Naive thymus-derived CD8-positive, alpha-beta T cell (primary cell): ENCODE measurements at regions not wholly inside any gene's neighbourhood (a gene's known extent, or its start where the extent isn't known, plus 50 kb on each side); places are given as distances from the start of the nearest gene placed in this dataset.
A peak's percentile ranks its signal among the peaks of the same experiment; 100 is the strongest.

Experiments used
- ATAC-seq, 2 donors: fragments of 150-1000 bp; cut with Tn5 transposase in 1 of 2; sonication (Bioruptor Pico), chemical (Tn5 transposase) in 1 of 2; 1 replicate in 1 of 2; 2 replicates in 1 of 2; pipeline ENCODE4 v1.10.0; 2021; ENCODE audit warnings: mild to moderate bottlenecking in 2 of 2, moderate library complexity in 2 of 2
- POLR2A ChIA-PET: fragments of 350-600 bp; sonication (Branson Sonifier 250); formaldehyde crosslinking; loops from one replicate; lab custom pipeline; 2021; ENCODE audit warnings: antibody characterized with exemption; lab: Charles Lee
- DNase-seq, 10 donors: peaks; one replicate each; pipeline versions ENCODE4 v3.0.0 to v3.0.0-alpha.2; 2020 to 2022
- H3K27ac Mint-ChIP-seq, 10 donors: one replicate each; pipeline ENCODE4 v1.8.0; 2020 to 2022; ENCODE audit warnings: mild to moderate bottlenecking in 10 of 10, mixed read lengths in 10 of 10, moderate library complexity in 4 of 10, inconsistent platforms in 1 of 10
- H3K27me3 Mint-ChIP-seq, 5 donors: one replicate each; pipeline ENCODE4 v1.8.0; 2021 to 2022; ENCODE audit warnings: mixed read lengths in 5 of 5
- H3K36me3 Mint-ChIP-seq, 3 donors: one replicate each; pipeline ENCODE4 v1.8.0; 2020 to 2022; ENCODE audit warnings: mixed read lengths in 3 of 3, mild to moderate bottlenecking in 2 of 3, inconsistent platforms in 1 of 3
- H3K4me1 Mint-ChIP-seq, 4 donors: one replicate each; pipeline ENCODE4 v1.8.0; 2021 to 2022; ENCODE audit warnings: mixed read lengths in 4 of 4
- H3K4me3 Mint-ChIP-seq, 10 donors: one replicate each; pipeline ENCODE4 v1.8.0; 2020 to 2022; ENCODE audit warnings: mild to moderate bottlenecking in 10 of 10, mixed read lengths in 10 of 10, moderate library complexity in 6 of 10, inconsistent platforms in 1 of 10
- H3K9me3 Mint-ChIP-seq, 9 donors: one replicate each; pipeline ENCODE4 v1.8.0; 2020 to 2022; ENCODE audit warnings: mixed read lengths in 9 of 9, mild to moderate bottlenecking in 3 of 9, inconsistent platforms in 1 of 9, moderate library complexity in 1 of 9

GRCh38 chr14:97538749-97539410 is 741.7 kb downstream of the VRK1 start:
- ATAC-seq (no peak), DNase-seq (no peak)
- H3K4me1 Mint-ChIP-seq, result peaks cover 10 to 26% (median 11%) of the 10 kb centered on the region in 4 donors
- no peaks in the 10 kb centered on the region for H3K36me3 Mint-ChIP-seq
- peak overlapping the region in 3 of 10 donors; percentile 4 to 44 (median 19) for H3K27ac Mint-ChIP-seq
- no peaks in the 10 kb centered on the region for H3K9me3 Mint-ChIP-seq
- H3K27me3 Mint-ChIP-seq, result no peaks in the 10 kb centered on the region
- POLR2A ChIA-PET, result interaction anchor here (0.9 kb wide), 1 partner anchor 14 kb away, joined by 3 read pairs; no protein-coding TSS in a partner anchor
- H3K4me3 Mint-ChIP-seq, result no peak overlapping the region

GRCh38 chr14:97539411-97539795 is 742.2 kb downstream of the VRK1 start:
- Mint-ChIP-seq H3K27me3 (no peaks in the 10 kb centered on the region), H3K4me1 (peaks cover 14 to 31% (median 16%) of the 10 kb centered on the region in 4 donors), H3K4me3 (no peak overlapping the region), H3K36me3 (no peaks in the 10 kb centered on the region), H3K27ac (peak overlapping the region in 2 of 10 donors; percentile 19 to 44), H3K9me3 (no peaks in the 10 kb centered on the region)
- POLR2A ChIA-PET, result interaction anchor here (0.9 kb wide), 1 partner anchor 14 kb away, joined by 3 read pairs; no protein-coding TSS in a partner anchor
- ATAC-seq (no peak), DNase-seq (no peak)

GRCh38 chr14:97539884-97540283 is 742.7 kb downstream of the VRK1 start:
- H3K9me3 Mint-ChIP-seq, result no peaks in the 10 kb centered on the region
- H3K4me1 Mint-ChIP-seq, result peaks cover 14 to 35% (median 17%) of the 10 kb centered on the region in 4 donors
- POLR2A ChIA-PET, result interaction anchor here (0.9 kb wide), 1 partner anchor 13 kb away, joined by 3 read pairs; no protein-coding TSS in a partner anchor
- H3K27me3 Mint-ChIP-seq, result no peaks in the 10 kb centered on the region
- no peak for ATAC-seq
- H3K36me3 Mint-ChIP-seq, result no peaks in the 10 kb centered on the region
- H3K4me3 Mint-ChIP-seq, result no peak overlapping the region
- DNase-seq, result no peak
- peak overlapping the region in 1 of 10 donors; percentile 43 for H3K27ac Mint-ChIP-seq

- peaks cover 14 to 37% (median 18%) of the 10 kb centered on the region in 4 donors for H3K4me1 Mint-ChIP-seq
- ATAC-seq (no peak), DNase-seq (no peak)
- peaks cover 0 to 2% (median 0%) of the 10 kb centered on the region in 3 donors for H3K36me3 Mint-ChIP-seq
- H3K4me3 Mint-ChIP-seq, result no peak overlapping the region
- POLR2A ChIA-PET, result no interaction called here
- peak overlapping the region in 1 of 10 donors; percentile 72 for H3K27ac Mint-ChIP-seq
- no peaks in the 10 kb centered on the region for H3K27me3 Mint-ChIP-seq
- H3K9me3 Mint-ChIP-seq, result no peaks in the 10 kb centered on the region
Measured at GRCh38 chr14:97543221-97543620, 746.0 kb downstream of the VRK1 start.

DNA sequence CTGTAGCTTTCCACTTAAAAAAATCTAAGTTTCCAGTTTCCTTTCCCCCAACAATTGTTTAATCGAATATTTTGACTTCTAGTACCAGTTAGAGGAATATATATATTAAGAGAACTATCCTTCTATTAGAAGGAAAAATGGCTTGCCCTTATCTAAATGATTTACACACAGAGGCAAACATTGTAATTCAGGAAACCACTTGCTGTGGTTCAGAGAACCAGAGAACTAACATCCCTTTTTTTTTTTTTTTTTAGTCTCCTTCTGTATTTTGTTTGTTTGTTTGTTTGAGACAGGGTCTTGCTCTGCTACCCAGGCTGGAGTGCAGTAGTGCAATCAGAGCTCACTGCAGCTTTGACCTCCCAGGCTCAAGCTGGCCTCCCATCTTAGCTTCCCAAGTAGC is 746.6 kb downstream of the VRK1 start:
- H3K4me1 Mint-ChIP-seq, result peaks cover 12 to 31% (median 16%) of the 10 kb centered on the region in 4 donors
- no peaks in the 10 kb centered on the region for H3K9me3 Mint-ChIP-seq
- peaks cover 0 to 2% (median 0%) of the 10 kb centered on the region in 3 donors for H3K36me3 Mint-ChIP-seq
- H3K27ac Mint-ChIP-seq, result peak overlapping the region in 4 of 10 donors; percentile 12 to 72 (median 30)
- ATAC-seq (no peak), DNase-seq (no peak)
- no peaks in the 10 kb centered on the region for H3K27me3 Mint-ChIP-seq
- peak overlapping the region in 2 of 10 donors; percentile 33 to 37 for H3K4me3 Mint-ChIP-seq
- POLR2A ChIA-PET, result interaction anchor here (0.7 kb wide), 1 partner anchor 130 kb away, joined by 6 read pairs; no protein-coding TSS in a partner anchor

DNA sequence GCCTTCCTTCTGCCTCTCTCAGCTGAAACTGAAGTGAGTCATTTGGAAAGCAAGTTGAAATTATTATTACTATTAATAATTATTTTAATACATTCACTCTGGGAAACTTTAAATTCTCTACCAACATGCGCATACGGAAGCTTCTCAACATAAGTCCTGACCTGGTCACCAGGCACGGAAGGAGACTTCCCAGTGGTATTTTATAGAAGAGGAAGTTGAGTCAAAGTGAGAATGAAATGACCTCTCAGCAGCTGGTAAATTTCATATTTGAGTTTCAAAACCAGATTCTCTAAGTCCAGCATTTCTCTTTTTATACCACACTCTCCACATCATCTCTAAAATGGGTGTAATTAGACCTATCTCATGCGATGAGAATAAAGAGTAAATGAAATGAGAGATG is 747.4 kb downstream of the VRK1 start:
- H3K27ac Mint-ChIP-seq, result no peak overlapping the region

DNA sequence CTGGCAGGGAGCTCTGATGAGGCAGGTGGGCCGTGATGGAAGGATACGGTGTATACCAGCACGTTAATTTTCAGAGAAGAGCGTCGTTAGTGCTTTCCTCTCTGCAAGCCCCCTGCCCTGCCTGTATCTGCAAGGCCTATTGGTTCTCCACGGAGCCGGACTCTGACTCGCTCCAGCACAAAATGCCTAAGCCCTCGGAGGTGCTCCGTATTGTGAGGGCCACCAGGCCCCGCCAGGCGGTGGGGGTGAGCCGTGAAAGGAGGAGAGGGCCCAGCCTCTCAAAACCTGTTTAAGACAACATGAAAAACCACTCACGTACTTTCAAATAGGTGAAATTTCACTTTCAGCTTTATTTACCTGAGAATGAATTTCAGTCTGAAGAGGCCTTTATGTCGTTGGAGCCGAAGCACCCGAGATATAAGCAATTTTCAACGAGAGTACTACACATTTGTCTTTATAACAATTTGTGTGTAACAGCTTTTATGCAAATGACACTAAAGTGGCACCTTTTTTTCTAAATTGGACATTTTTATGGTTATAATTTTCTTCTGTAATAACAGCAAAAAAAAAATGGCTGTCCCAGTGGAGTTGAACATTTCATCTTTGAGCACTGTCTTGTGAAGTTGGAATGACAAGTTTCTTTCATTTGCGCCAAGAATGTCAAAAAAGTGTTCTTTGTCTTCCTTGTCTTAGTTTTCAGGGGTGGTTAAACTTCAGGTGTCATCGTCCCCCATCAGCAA is 749.5 kb downstream of the VRK1 start:
- no peak for DNase-seq
- POLR2A ChIA-PET, result no interaction called here
- no peaks in the 10 kb centered on the region for H3K9me3 Mint-ChIP-seq
- H3K27me3 Mint-ChIP-seq, result no peaks in the 10 kb centered on the region
- peak overlapping the region in 2 of 10 donors; percentile 34 to 42 for H3K27ac Mint-ChIP-seq
- H3K36me3 Mint-ChIP-seq, result peaks cover 0 to 2% (median 0%) of the 10 kb centered on the region in 3 donors
- H3K4me1 Mint-ChIP-seq, result peaks cover 10 to 22% (median 15%) of the 10 kb centered on the region in 4 donors
- no peak overlapping the region for H3K4me3 Mint-ChIP-seq
- no peak for ATAC-seq

More for the DNA sequence above, 747.4 kb downstream of the VRK1 start:
- H3K27me3 Mint-ChIP-seq, result no peaks in the 10 kb centered on the region
- peaks cover 10 to 26% (median 16%) of the 10 kb centered on the region in 4 donors for H3K4me1 Mint-ChIP-seq
- ATAC-seq (no peak), DNase-seq (no peak)
- POLR2A ChIA-PET, result interaction anchor here (0.7 kb wide), 1 partner anchor 130 kb away, joined by 6 read pairs; no protein-coding TSS in a partner anchor
- no peaks in the 10 kb centered on the region for H3K9me3 Mint-ChIP-seq
- no peak overlapping the region for H3K4me3 Mint-ChIP-seq
- H3K36me3 Mint-ChIP-seq, result peaks cover 0 to 2% (median 0%) of the 10 kb centered on the region in 3 donors

DNA sequence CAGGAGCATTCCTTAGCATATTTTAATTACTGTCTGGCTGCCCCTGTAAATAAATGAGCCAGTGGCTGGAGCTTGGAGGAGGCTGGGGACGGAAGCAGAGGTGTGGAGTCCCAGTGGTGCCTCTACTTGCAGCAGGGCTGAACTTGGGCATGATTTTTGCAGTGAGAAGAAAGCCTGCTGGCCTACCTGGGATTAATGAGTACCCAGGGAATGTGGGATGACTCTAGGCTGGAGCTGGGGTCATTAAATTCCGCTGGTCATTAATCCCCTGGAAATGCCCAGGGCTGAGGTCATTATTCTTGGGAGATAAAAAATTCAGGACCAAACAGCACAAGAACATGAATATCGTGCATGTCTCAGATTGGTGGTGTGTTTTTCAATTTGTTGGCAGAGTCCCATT is 753.3 kb downstream of the VRK1 start:
- ATAC-seq (no peak), DNase-seq (no peak)
- Mint-ChIP-seq H3K4me1 (peaks cover 0 to 3% (median 0%) of the 10 kb centered on the region in 4 donors), H3K36me3 (peaks cover 0 to 4% (median 0%) of the 10 kb centered on the region in 3 donors), H3K9me3 (no peaks in the 10 kb centered on the region), H3K4me3 (peak overlapping the region in 1 of 10 donors; percentile 67), H3K27me3 (no peaks in the 10 kb centered on the region), H3K27ac (no peak overlapping the region)
- POLR2A ChIA-PET, result interaction anchor here (0.7 kb wide), 1 partner anchor 1343 kb away, joined by 3 read pairs; no protein-coding TSS in a partner anchor

DNA sequence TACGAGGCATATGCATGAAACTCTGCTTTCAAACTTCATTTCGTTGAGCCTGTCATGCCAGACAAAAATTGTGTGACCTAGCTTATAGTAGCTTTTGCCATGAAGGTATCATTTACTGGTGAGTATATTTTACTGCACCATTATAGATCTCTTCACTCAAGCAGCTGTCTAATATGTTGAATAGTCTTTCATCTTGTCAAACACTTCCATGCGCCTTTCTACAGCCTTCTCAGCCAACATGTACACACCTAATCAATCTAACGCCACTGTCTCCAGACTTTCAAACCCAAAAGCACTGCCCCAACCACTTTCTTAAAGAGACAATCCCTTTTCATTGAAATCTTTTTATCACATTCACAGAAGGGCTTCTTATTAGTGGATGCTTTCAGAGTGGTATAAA is 757.4 kb downstream of the VRK1 start:
- Mint-ChIP-seq H3K27me3 (no peaks in the 10 kb centered on the region), H3K4me1 (no peaks in the 10 kb centered on the region), H3K27ac (no peak overlapping the region), H3K36me3 (peaks cover 0 to 10% (median 2%) of the 10 kb centered on the region in 3 donors), H3K9me3 (peaks cover 0 to 11% (median 2%) of the 10 kb centered on the region in 9 donors), H3K4me3 (no peak overlapping the region)
- POLR2A ChIA-PET, result no interaction called here
- ATAC-seq (no peak), DNase-seq (no peak)

DNA sequence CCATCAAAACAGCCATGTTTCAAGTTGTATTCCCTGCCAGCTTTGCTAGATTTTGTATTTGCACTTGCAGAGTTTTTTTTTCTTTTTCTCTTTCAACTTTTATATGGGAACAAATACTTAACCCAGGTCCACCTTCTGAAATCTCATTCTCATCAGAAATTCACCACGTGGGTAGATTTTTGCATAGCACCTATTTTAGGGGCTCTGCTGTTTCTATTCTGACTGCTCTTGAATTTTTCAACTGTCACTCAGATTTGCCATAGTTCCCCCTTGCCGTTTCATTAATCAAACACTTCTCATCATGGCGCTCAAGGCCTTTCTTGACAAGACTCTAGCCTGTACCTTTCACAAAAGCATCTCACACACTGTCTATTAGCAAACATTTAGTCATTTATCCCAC is 767.2 kb downstream of the VRK1 start:
- H3K4me3 Mint-ChIP-seq, result no peak overlapping the region
- H3K27me3 Mint-ChIP-seq, result no peaks in the 10 kb centered on the region
- ATAC-seq (no peak), DNase-seq (no peak)
- H3K36me3 Mint-ChIP-seq, result peaks cover 0 to 23% (median 16%) of the 10 kb centered on the region in 3 donors
- H3K27ac Mint-ChIP-seq, result no peak overlapping the region
- peaks cover 0 to 25% (median 7%) of the 10 kb centered on the region in 9 donors for H3K9me3 Mint-ChIP-seq
- peaks cover 0 to 5% (median 0%) of the 10 kb centered on the region in 4 donors for H3K4me1 Mint-ChIP-seq
- POLR2A ChIA-PET, result no interaction called here

DNA sequence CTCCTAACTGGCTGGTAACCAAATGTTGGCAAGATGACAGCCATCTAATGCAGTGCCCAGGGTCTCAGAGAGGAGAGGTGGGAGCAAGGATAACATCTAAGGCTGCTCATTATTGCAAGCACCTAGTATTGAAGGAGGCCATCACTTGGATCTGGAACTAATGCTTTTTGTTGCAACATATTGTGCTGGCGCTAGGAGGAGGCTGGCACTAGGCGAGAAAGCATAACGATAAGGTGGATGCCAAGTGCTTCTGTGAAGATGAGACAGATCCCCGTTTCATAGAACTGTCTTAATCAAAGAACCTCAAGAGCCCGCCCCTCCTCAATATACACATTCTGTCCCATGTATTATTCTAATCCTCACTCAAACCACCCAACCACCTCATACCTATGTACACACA is 774.0 kb downstream of the VRK1 start:
- no peak for DNase-seq
- Mint-ChIP-seq H3K4me3 (no peak overlapping the region), H3K27ac (no peak overlapping the region), H3K9me3 (peaks cover 0 to 15% (median 4%) of the 10 kb centered on the region in 9 donors), H3K4me1 (peaks cover 2 to 9% (median 6%) of the 10 kb centered on the region in 4 donors), H3K36me3 (peaks cover 0 to 10% (median 4%) of the 10 kb centered on the region in 3 donors), H3K27me3 (no peaks in the 10 kb centered on the region)
- POLR2A ChIA-PET, result no interaction called here
- no peak for ATAC-seq

DNA sequence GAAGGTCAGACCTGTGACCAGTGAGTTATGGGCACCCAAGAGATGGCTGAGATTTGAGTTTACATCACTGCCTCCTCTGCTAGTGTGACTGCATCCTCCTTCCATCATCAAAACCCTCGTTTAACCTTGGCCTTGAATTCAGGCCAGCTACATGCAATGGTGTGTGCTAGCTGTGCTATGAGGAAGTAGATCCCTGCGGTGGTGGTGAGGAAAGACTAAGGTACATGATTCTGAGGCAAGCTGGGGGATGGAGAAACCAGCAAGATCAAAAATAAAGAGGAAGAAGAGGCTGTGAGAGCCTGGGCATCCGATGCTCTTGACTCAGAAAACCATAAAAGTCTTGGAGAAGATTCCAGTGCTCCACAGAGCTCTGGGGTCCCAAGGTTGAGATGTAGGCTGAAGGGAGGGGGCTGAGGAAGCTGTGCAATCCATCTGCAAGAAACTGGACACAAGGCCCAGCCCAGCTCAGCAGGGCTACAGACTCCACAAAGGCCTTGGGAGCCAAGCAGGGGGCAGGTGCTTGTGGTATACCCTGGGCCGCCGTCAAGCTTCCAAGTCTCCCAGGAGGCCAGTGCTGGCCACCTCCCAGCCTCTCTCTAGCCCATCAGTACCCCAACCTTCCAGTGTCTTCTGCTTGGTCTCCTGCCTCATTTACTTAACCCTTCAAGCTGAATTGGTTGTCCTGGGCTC is 774.8 kb downstream of the VRK1 start:
- ATAC-seq, result no peak
- Mint-ChIP-seq H3K9me3 (peaks cover 0 to 15% (median 4%) of the 10 kb centered on the region in 9 donors), H3K4me3 (peak overlapping the region in 1 of 10 donors; percentile 26), H3K27ac (peak overlapping the region in 2 of 10 donors; percentile 20 to 42), H3K4me1 (peaks cover 2 to 9% (median 6%) of the 10 kb centered on the region in 4 donors), H3K36me3 (peaks cover 0 to 10% (median 4%) of the 10 kb centered on the region in 3 donors), H3K27me3 (no peaks in the 10 kb centered on the region)
- DNase-seq, result no peak
- POLR2A ChIA-PET, result no interaction called here
